DOHH2 (cell line): ENCODE measurements at regions not wholly inside any gene's neighbourhood (a gene's known extent, or its start where the extent isn't known, plus 50 kb on each side); places are given as distances from the start of the nearest gene placed in this dataset.

Experiments
- CTCF ChIP-seq: fragments of 200-600 bp; sonication (generic); IDR thresholded peaks from one replicate; pipeline ENCODE4 v1.5.1; 2014; ENCODE audit warnings: antibody characterized with exemption, mild to moderate bottlenecking, low read depth, low read length; ENCODE audit not compliant: poor library complexity, severe bottlenecking
- EZH2phosphoT487 ChIP-seq: fragments of 200-600 bp; sonication (generic); IDR thresholded peaks from 2 replicates; pipeline ENCODE4 v1.6.1; 2017; ENCODE audit warnings: borderline replicate concordance, mild to moderate bottlenecking, antibody characterized with exemption, low read length, moderate library complexity, mixed read lengths

- TF ChIP-seq CTCF (no peak), EZH2phosphoT487 (no peak)
These were observed 97.6 kb upstream of the TMEM178A start for GRCh38 chr2:39568116-39568515.
